ENCODE measurements at regions not wholly inside any gene's neighbourhood (a gene's known extent, or its start where the extent isn't known, plus 50 kb on each side); places are given as distances from the start of the nearest gene placed in this dataset.
"Not testable (repeated sequence)": the region's sequence is repeated elsewhere in the genome, so short reads cannot be mapped to it uniquely, and the experiment has no call there.

DNA sequence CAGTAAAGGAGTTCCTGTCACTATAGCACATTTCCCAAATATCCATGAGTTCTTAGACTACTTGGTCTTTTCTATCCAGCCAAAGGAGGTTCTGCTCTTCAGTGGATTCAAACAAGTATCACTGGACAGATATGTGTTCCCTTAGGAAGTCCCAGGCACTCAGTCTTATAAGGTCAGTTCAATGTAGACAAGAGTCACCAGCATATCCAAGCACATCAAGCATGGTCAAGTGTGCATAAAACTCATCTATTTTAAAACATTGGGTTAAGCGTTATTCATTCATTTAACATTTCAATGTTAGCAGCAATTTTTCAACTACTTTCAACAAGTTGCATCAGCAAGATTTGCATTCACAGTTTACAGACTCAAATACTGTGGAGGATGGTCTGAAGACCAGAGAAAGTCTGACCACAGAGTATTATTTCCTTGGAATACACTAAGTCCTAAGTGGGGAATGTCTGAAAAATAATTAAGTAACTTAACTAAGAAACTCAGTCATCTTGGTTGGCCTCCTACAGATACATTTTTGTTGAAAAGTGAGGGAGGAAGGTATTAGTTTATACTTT lies 630.5 kb upstream of the IGFBP7 start:
- no peaks in the 10 kb centered on the region for H4K20me1 ChIP-seq (ENCODE audit: control insufficient read depth, insufficient read depth, low read depth, low read length)
- no peaks in the 10 kb centered on the region for H3K36me3 ChIP-seq (ENCODE audit: control insufficient read depth, low read length)
- no peak overlapping the region for H3K27ac ChIP-seq (ENCODE audit: low read depth, low read length)
- no peak overlapping the region for H3K4me3 ChIP-seq (ENCODE audit: low read length)
- no peaks in the 10 kb centered on the region for H3F3A ChIP-seq (ENCODE audit: control insufficient read depth, insufficient read depth)
- TF ChIP-seq, protein P1, sequence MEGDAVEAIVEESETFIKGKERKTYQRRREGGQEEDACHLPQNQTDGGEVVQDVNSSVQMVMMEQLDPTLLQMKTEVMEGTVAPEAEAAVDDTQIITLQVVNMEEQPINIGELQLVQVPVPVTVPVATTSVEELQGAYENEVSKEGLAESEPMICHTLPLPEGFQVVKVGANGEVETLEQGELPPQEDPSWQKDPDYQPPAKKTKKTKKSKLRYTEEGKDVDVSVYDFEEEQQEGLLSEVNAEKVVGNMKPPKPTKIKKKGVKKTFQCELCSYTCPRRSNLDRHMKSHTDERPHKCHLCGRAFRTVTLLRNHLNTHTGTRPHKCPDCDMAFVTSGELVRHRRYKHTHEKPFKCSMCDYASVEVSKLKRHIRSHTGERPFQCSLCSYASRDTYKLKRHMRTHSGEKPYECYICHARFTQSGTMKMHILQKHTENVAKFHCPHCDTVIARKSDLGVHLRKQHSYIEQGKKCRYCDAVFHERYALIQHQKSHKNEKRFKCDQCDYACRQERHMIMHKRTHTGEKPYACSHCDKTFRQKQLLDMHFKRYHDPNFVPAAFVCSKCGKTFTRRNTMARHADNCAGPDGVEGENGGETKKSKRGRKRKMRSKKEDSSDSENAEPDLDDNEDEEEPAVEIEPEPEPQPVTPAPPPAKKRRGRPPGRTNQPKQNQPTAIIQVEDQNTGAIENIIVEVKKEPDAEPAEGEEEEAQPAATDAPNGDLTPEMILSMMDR (IDR thresholded peaks at IDR 0.05; ENCODE audit: low read depth, low read length, poor library complexity, severe bottlenecking): no peak
- no peak for TF ChIP-seq EZH2phosphoT487 (IDR thresholded peaks at IDR 0.05; ENCODE audit: borderline replicate concordance, low read length)
- H3K9me3 ChIP-seq (ENCODE audit: control insufficient read depth, insufficient read depth, low read length): no peaks in the 10 kb centered on the region
- no peaks in the 10 kb centered on the region for H3K9me2 ChIP-seq (replicated peaks; ENCODE audit: control insufficient read depth, low read length)
- no peaks in the 10 kb centered on the region for H3K27me3 ChIP-seq (ENCODE audit: control insufficient read depth, low read length)
- no peaks in the 10 kb centered on the region for H3K79me2 ChIP-seq (ENCODE audit: control insufficient read depth, low read length)
- no peaks in the 10 kb centered on the region for H3K4me1 ChIP-seq (ENCODE audit: control insufficient read depth, low read length)
- H3K4me2 ChIP-seq (ENCODE audit: low read length): no peak overlapping the region

DNA sequence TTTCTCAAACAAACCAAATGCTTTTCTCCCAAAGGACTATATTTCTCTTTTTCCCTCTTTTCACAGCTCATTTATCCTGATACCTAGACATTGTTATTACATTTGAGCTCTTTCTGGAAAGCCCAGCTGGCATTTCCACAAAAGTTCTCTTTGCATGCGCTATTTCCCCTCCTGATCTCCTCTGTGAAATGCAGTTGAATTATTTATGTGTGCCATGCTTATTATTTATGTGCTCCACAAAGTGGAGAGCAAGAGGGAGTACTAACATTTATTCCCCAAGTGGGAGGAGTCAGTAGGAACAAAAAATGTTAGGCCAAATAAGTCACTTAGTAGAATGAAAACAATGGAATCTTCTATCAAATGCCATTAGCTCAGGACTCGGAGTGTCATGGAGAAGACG lies 626.6 kb upstream of the IGFBP7 start:
- Histone ChIP-seq H3K4me1 (ENCODE audit: control insufficient read depth, low read length) (no peaks in the 10 kb centered on the region), H3K27me3 (ENCODE audit: control insufficient read depth, low read length) (no peaks in the 10 kb centered on the region), H3K4me2 (ENCODE audit: low read length) (no peak overlapping the region), H3K27ac (ENCODE audit: low read depth, low read length) (no peak overlapping the region), H3K9me2 (replicated peaks; ENCODE audit: control insufficient read depth, low read length) (no peaks in the 10 kb centered on the region), H3K4me3 (ENCODE audit: low read length) (no peak overlapping the region), H3F3A (ENCODE audit: control insufficient read depth, insufficient read depth) (no peaks in the 10 kb centered on the region), H3K36me3 (ENCODE audit: control insufficient read depth, low read length) (no peaks in the 10 kb centered on the region), H4K20me1 (ENCODE audit: control insufficient read depth, insufficient read depth, low read depth, low read length) (no peaks in the 10 kb centered on the region), H3K79me2 (ENCODE audit: control insufficient read depth, low read length) (no peaks in the 10 kb centered on the region), H3K9me3 (ENCODE audit: control insufficient read depth, insufficient read depth, low read length) (no peaks in the 10 kb centered on the region)
- TF ChIP-seq, protein P1 (IDR thresholded peaks at IDR 0.05; ENCODE audit: low read depth, low read length, poor library complexity, severe bottlenecking): no peak
- TF ChIP-seq EZH2phosphoT487 (IDR thresholded peaks at IDR 0.05; ENCODE audit: borderline replicate concordance, low read length): no peak

DNA sequence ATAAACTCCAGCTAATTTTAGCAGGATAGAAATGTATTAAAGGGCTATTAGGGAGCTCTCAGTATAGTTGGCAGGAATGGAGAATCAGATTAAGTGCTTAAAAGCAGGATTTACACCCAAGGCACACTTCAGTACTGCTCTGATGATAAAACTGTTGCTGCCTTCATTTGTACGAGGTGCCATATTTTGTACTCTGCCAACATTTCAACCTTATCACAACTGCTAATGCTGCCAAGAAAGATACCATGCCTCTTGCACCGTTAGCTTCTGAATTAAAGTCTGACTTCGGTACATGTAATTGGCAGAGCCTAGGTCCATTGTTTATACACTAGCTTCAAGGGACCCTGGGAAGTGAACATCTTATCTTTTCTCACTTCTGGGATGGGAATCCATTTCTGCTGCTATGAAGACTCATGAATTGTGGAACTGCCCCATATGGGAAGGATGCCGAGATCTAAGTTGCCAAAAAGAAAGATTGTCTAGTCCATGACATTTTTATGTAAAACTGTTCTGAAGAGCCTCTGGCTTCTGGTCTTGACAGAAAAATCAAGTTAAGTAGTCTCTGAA lies 624.0 kb upstream of the IGFBP7 start:
- no peaks in the 10 kb centered on the region for H3K36me3 ChIP-seq (ENCODE audit: control insufficient read depth, low read length)
- H3K4me3 ChIP-seq (ENCODE audit: low read length): no peak overlapping the region
- H4K20me1 ChIP-seq (ENCODE audit: control insufficient read depth, insufficient read depth, low read depth, low read length): no peaks in the 10 kb centered on the region
- H3K79me2 ChIP-seq (ENCODE audit: control insufficient read depth, low read length): no peaks in the 10 kb centered on the region
- no peaks in the 10 kb centered on the region for H3K27me3 ChIP-seq (ENCODE audit: control insufficient read depth, low read length)
- no peak overlapping the region for H3K4me2 ChIP-seq (ENCODE audit: low read length)
- H3K9me2 ChIP-seq (replicated peaks; ENCODE audit: control insufficient read depth, low read length): no peaks in the 10 kb centered on the region
- H3K27ac ChIP-seq (ENCODE audit: low read depth, low read length): no peak overlapping the region
- H3K4me1 ChIP-seq (ENCODE audit: control insufficient read depth, low read length): no peaks in the 10 kb centered on the region
- TF ChIP-seq, protein P1 (IDR thresholded peaks at IDR 0.05; ENCODE audit: low read depth, low read length, poor library complexity, severe bottlenecking): no peak
- TF ChIP-seq EZH2phosphoT487 (IDR thresholded peaks at IDR 0.05; ENCODE audit: borderline replicate concordance, low read length): no peak
- H3F3A ChIP-seq (ENCODE audit: control insufficient read depth, insufficient read depth): no peaks in the 10 kb centered on the region
- H3K9me3 ChIP-seq (ENCODE audit: control insufficient read depth, insufficient read depth, low read length): no peaks in the 10 kb centered on the region

DNA sequence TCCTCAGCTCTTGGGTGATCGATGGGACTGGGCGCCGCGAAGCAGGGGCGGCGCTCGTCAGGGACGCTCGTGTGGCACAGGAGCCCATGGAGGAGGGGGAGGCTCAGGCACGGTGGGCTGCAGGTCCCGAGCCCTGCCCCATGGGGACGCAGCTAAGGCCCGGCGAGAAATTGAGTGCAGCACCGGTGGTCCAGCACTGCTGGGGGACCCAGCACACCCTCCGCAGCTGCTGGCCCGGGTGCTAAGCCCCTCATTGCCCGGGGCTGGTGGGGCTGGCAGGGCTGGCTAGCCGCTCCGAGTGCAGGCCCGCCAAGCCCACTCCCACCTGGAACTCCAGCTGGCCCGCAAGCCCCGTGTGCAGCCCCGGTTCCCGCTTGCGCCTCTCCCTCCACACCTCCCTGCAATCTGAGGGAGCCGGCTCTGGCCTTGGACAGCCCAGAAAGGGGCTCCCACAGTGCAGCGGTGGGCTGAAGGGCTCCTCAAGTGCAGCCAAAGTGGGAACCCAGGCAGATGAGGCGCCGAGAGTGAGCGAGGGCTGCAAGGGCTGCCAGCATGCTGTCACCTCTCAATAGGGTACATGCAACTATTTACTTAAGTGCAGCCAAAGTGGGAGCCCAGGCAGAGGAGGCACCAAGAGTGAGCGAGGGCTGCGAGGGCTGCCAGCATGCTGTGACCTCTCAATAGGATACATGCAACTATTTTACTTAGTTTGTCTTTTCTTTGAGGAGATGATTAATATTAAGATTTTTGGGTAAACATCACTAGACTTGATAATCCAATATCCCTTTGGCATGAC lies 619.8 kb upstream of the IGFBP7 start:
- H3K27me3 ChIP-seq (ENCODE audit: control insufficient read depth, low read length); H3K79me2 ChIP-seq (ENCODE audit: control insufficient read depth, low read length); H3K4me2 ChIP-seq (ENCODE audit: low read length); H3K4me1 ChIP-seq (ENCODE audit: control insufficient read depth, low read length); H3K4me3 ChIP-seq (ENCODE audit: low read length); H3K9me2 ChIP-seq (replicated peaks; ENCODE audit: control insufficient read depth, low read length); H3K27ac ChIP-seq (ENCODE audit: low read depth, low read length); H3F3A ChIP-seq (ENCODE audit: control insufficient read depth, insufficient read depth); H4K20me1 ChIP-seq (ENCODE audit: control insufficient read depth, insufficient read depth, low read depth, low read length); H3K36me3 ChIP-seq (ENCODE audit: control insufficient read depth, low read length); H3K9me3 ChIP-seq (ENCODE audit: control insufficient read depth, insufficient read depth, low read length): not testable (repeated sequence)

Data from DOHH2 (cell line).